ENCODE measurements at regions not wholly inside any gene's neighbourhood (a gene's known extent, or its start where the extent isn't known, plus 50 kb on each side); places are given as distances from the start of the nearest gene placed in this dataset.

- peaks cover 14% of the 10 kb centered on the region for H3K27me3 Mint-ChIP-seq
- peaks cover 0 to 2% (median 0%) of the 10 kb centered on the region in 3 donors for H3K9me3 Mint-ChIP-seq
- peaks cover 8 to 19% (median 18%) of the 10 kb centered on the region in 3 donors for H3K4me1 Mint-ChIP-seq
- H3K36me3 Mint-ChIP-seq, result peaks cover 2% of the 10 kb centered on the region
- H3K4me3 Mint-ChIP-seq, result no peak overlapping the region
- no peak overlapping the region for H3K27ac Mint-ChIP-seq
These were observed 249.3 kb upstream of the GATB start for GRCh38 chr4:152009983-152010709.

- peaks cover 14% of the 10 kb centered on the region for H3K27me3 Mint-ChIP-seq
- peaks cover 2% of the 10 kb centered on the region for H3K36me3 Mint-ChIP-seq
- no peak overlapping the region for H3K27ac Mint-ChIP-seq
- no peak overlapping the region for H3K4me3 Mint-ChIP-seq
- H3K4me1 Mint-ChIP-seq, result peaks cover 2 to 12% (median 12%) of the 10 kb centered on the region in 3 donors
- peaks cover 0 to 2% (median 0%) of the 10 kb centered on the region in 3 donors for H3K9me3 Mint-ChIP-seq
These were observed 248.3 kb upstream of the GATB start for GRCh38 chr4:152009031-152009670.

GRCh38 chr4:152007111-152007510, 246.3 kb upstream of the GATB start:
- no peak overlapping the region for H3K27ac Mint-ChIP-seq
- H3K36me3 Mint-ChIP-seq, result peaks cover 2% of the 10 kb centered on the region
- H3K4me3 Mint-ChIP-seq, result no peak overlapping the region
- H3K9me3 Mint-ChIP-seq, result peaks cover 0 to 2% (median 0%) of the 10 kb centered on the region in 3 donors
- H3K4me1 Mint-ChIP-seq, result peaks cover 0 to 6% (median 6%) of the 10 kb centered on the region in 3 donors
- H3K27me3 Mint-ChIP-seq, result peaks cover 20% of the 10 kb centered on the region

GRCh38 chr4:152004801-152005200, 244.0 kb upstream of the GATB start:
- H3K27ac Mint-ChIP-seq, result no peak overlapping the region
- no peak overlapping the region for H3K4me3 Mint-ChIP-seq
- peaks cover 16% of the 10 kb centered on the region for H3K27me3 Mint-ChIP-seq
- H3K9me3 Mint-ChIP-seq, result peaks cover 0 to 2% (median 0%) of the 10 kb centered on the region in 3 donors
- H3K36me3 Mint-ChIP-seq, result no peaks in the 10 kb centered on the region
- H3K4me1 Mint-ChIP-seq, result peaks cover 0 to 4% (median 2%) of the 10 kb centered on the region in 3 donors

- H3K9me3 Mint-ChIP-seq, result no peaks in the 10 kb centered on the region
- H3K27ac Mint-ChIP-seq, result no peak overlapping the region
- H3K4me1 Mint-ChIP-seq, result peaks cover 0 to 2% (median 1%) of the 10 kb centered on the region in 3 donors
- H3K4me3 Mint-ChIP-seq, result no peak overlapping the region
- H3K27me3 Mint-ChIP-seq, result peaks cover 10% of the 10 kb centered on the region
- no peaks in the 10 kb centered on the region for H3K36me3 Mint-ChIP-seq
These were observed 239.7 kb upstream of the GATB start for GRCh38 chr4:152000518-152000917.

GRCh38 chr4:151998723-151999122, 237.9 kb upstream of the GATB start:
- H3K9me3 Mint-ChIP-seq, result no peaks in the 10 kb centered on the region
- H3K36me3 Mint-ChIP-seq, result no peaks in the 10 kb centered on the region
- H3K4me3 Mint-ChIP-seq, result no peak overlapping the region
- H3K27me3 Mint-ChIP-seq, result peaks cover 14% of the 10 kb centered on the region
- H3K27ac Mint-ChIP-seq, result no peak overlapping the region
- no peaks in the 10 kb centered on the region for H3K4me1 Mint-ChIP-seq

- Mint-ChIP-seq H3K27me3 (peaks cover 7% of the 10 kb centered on the region), H3K27ac (no peak overlapping the region), H3K4me1 (peaks cover 0 to 1% (median 0%) of the 10 kb centered on the region in 3 donors), H3K4me3 (no peak overlapping the region), H3K9me3 (no peaks in the 10 kb centered on the region), H3K36me3 (no peaks in the 10 kb centered on the region)
These were observed 236.7 kb upstream of the GATB start for GRCh38 chr4:151997461-151997860.

- H3K4me3 Mint-ChIP-seq, result no peak overlapping the region
- H3K4me1 Mint-ChIP-seq, result peaks cover 0 to 3% (median 1%) of the 10 kb centered on the region in 3 donors
- peak overlapping the region in 1 of 3 donors; percentile 41 for H3K27ac Mint-ChIP-seq
- peaks cover 0 to under 1% (median 0%) of the 10 kb centered on the region in 3 donors for H3K9me3 Mint-ChIP-seq
- H3K36me3 Mint-ChIP-seq, result no peaks in the 10 kb centered on the region
- peaks cover 8% of the 10 kb centered on the region for H3K27me3 Mint-ChIP-seq
These were observed 233.6 kb upstream of the GATB start for GRCh38 chr4:151994429-151994828.

- Mint-ChIP-seq H3K27me3 (peaks cover 8% of the 10 kb centered on the region), H3K4me1 (peaks cover 0 to 3% (median 1%) of the 10 kb centered on the region in 3 donors), H3K27ac (no peak overlapping the region), H3K36me3 (no peaks in the 10 kb centered on the region), H3K4me3 (peak overlapping the region in 1 of 4 donors; percentile 60), H3K9me3 (peaks cover 0 to 2% (median 0%) of the 10 kb centered on the region in 3 donors)
These were observed 232.7 kb upstream of the GATB start for GRCh38 chr4:151993521-151993920.

- Mint-ChIP-seq H3K4me1 (peaks cover 0 to 3% (median 1%) of the 10 kb centered on the region in 3 donors), H3K9me3 (peaks cover 0 to 3% (median 0%) of the 10 kb centered on the region in 3 donors), H3K4me3 (no peak overlapping the region)
These were observed 231.7 kb upstream of the GATB start for GRCh38 chr4:151992332-151993154.

GRCh38 chr4:151991884-151992167, 231.0 kb upstream of the GATB start:
- H3K4me1 Mint-ChIP-seq, result peaks cover 0 to 3% (median 1%) of the 10 kb centered on the region in 3 donors
- H3K4me3 Mint-ChIP-seq, result no peak overlapping the region
- no peak overlapping the region for H3K27ac Mint-ChIP-seq
- H3K36me3 Mint-ChIP-seq, result no peaks in the 10 kb centered on the region
- H3K9me3 Mint-ChIP-seq, result peaks cover 0 to 3% (median 0%) of the 10 kb centered on the region in 3 donors
- peaks cover 8% of the 10 kb centered on the region for H3K27me3 Mint-ChIP-seq

More at GRCh38 chr4:151992332-151993154, 231.7 kb upstream of the GATB start:
- H3K27ac Mint-ChIP-seq, result peak overlapping the region in 1 of 3 donors; percentile 78
- peaks cover 8% of the 10 kb centered on the region for H3K27me3 Mint-ChIP-seq
- no peaks in the 10 kb centered on the region for H3K36me3 Mint-ChIP-seq

- Mint-ChIP-seq H3K9me3 (peaks cover 0 to 3% (median 0%) of the 10 kb centered on the region in 3 donors), H3K27me3 (peaks cover 8% of the 10 kb centered on the region), H3K36me3 (no peaks in the 10 kb centered on the region), H3K27ac (no peak overlapping the region), H3K4me3 (no peak overlapping the region), H3K4me1 (peaks cover 0 to 3% (median 1%) of the 10 kb centered on the region in 3 donors)
These were observed 230.4 kb upstream of the GATB start for GRCh38 chr4:151991001-151991883.

GRCh38 chr4:151990201-151990600, 229.4 kb upstream of the GATB start:
- peaks cover 5% of the 10 kb centered on the region for H3K27me3 Mint-ChIP-seq
- peaks cover 0 to 3% (median 0%) of the 10 kb centered on the region in 3 donors for H3K9me3 Mint-ChIP-seq
- H3K4me1 Mint-ChIP-seq, result peaks cover 0 to 3% (median 1%) of the 10 kb centered on the region in 3 donors
- no peak overlapping the region for H3K4me3 Mint-ChIP-seq
- H3K27ac Mint-ChIP-seq, result no peak overlapping the region
- no peaks in the 10 kb centered on the region for H3K36me3 Mint-ChIP-seq

- Mint-ChIP-seq H3K27ac (no peak overlapping the region), H3K27me3 (peaks cover 1% of the 10 kb centered on the region), H3K4me3 (no peak overlapping the region), H3K4me1 (peaks cover 0 to 3% (median 1%) of the 10 kb centered on the region in 3 donors), H3K9me3 (peaks cover 0 to 3% (median 0%) of the 10 kb centered on the region in 3 donors), H3K36me3 (no peaks in the 10 kb centered on the region)
These were observed 227.8 kb upstream of the GATB start for GRCh38 chr4:151988591-151988990.
